COLO668 (cell line): ENCODE measurements at regions not wholly inside any gene's neighbourhood (a gene's known extent, or its start where the extent isn't known, plus 50 kb on each side); places are given as distances from the start of the nearest gene placed in this dataset.
A peak's percentile ranks its signal among the peaks of the same experiment; 100 is the strongest.

ENCODE experiments used
- DNase-seq: peaks from one replicate; lab custom pipeline; 2025; ENCODE audit not compliant: unreplicated experiment; lab: John Stamatoyannopoulos, UW

DNA sequence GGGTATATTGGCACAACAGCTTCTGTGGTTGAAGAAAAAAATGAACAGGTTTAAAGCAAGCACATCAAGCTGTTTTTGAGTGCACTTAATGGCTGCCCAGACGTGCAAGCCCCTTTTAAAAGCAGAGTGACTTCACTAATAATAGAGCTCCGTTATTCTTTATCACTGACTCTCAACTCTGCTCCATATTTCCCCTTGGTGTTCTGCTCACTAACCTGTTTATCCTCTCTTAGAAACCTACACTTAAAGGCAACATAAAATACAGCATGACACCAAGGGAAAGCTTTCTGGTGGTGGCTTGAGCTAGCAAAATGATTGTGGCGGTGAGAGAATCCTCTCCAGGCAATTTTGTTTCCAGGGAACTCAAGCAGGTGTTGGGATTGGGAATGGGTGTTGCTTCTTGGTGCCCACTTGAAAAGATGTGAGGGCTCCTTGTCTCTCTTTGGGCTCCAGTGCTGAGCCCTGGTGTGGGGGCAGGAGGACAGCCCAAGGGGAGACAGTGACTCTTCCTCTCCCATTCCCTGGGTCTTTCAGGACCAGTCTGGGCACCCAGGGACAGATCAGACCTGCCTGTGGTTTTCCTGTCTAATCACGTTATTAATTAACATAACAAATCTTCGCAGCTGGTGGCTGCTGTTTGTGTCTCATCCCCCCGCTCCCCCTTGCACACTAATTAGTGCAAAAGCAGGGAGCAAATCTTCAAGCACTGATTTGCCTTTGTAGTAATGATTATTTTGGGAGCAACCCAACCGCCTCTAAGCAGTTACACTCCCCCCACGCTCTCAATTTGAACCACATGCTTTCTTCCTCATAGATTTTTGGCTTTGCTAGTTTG is 289.4 kb upstream of the CXCR4 start:
- DNase-seq = no peak

GRCh38 chr2:136404925-136405324 is 287.0 kb upstream of the CXCR4 start:
- DNase-seq = no peak

DNA sequence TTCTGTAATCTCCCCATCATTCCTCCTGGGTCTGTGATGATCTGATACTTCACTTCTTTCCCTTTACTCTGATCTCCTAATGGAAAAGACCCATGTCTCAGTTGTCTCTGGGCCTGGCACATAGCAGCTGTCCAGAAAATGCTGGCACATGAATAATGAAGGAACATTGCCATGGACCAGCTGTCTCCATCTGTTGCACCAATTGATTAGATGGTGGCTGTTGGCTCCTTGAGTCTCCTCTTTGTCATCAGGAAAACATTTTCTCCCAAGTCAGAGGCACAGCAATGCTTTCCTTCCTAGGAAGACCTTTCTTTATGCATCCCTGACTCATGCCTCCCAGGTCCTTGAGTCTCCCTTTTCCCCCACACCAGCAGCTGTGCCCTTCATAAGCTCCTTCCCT is 286.2 kb upstream of the CXCR4 start:
- no peak for DNase-seq

DNA sequence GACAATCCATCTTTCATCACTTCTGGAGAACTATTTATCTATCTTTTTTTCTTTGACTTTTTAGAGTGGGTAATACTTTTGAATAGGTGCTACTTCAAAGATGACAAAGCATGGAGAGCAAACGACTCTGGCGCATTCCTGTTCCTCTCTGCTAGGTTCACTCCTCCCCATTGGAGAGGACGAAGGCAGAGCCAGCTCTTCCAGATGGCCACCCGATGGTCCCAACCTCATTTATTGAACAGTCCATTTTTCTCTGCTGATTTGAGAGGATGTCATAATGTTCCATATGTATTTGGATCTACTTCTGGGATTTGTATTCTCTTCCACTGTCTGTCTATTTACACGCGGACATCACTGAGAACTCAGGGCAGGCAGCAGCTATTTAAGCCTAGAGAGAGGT is 284.3 kb upstream of the CXCR4 start:
- DNase-seq = no peak

GRCh38 chr2:136399667-136400289 is 281.8 kb upstream of the CXCR4 start:
- no peak for DNase-seq

DNA sequence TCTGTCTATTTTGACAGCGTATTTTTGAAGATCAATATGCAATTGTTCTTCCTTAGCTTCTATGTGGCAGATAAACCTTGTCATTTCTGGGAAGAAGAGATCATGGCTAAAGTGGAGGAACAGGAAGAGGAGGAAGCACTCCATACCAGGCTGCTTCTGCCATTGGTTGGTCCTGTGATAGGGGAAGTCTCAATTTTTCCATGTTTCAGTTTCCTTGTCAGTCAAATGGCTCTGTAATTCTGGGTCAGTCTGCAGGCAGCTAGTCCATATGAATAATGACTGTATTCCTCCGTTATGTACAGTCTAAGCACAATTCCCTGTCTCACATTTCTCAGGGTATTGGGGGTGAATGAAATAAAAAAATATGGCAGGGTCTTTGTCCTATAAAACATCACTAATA is 277.6 kb upstream of the CXCR4 start:
- no peak for DNase-seq

GRCh38 chr2:136394136-136395060 is 276.4 kb upstream of the CXCR4 start:
- DNase-seq = no peak

- DNase-seq = no peak
These were observed 275.6 kb upstream of the CXCR4 start for GRCh38 chr2:136393514-136393913.

DNA sequence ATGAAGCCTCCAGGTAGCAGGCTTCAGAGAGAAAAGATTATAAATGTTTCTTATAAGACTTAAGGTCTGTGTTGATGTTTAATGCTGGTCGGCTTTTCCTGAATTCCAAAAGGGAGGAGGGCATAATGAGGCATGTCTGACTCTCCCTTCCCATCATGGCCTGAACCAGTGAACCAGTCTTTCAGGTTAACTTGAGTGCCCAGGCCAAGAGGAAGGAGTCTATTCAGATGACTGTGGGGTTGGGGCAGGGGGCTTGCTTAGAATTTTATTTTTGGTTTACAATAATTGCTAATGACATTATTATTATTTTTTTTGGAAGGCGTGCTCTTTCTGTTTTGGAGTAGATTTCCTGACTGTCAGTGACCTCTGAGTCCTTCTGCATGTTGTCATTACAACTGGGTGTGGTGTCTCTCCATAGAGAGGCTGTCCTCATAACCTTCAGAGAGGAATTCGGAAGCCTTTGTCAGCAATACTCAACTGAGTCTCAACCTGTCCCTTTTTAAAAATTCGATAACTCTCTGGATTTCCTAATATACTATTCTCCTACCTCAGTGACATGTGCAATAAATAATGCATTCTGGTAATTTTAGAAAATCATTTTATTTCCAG is 275.1 kb upstream of the CXCR4 start:
- DNase-seq = no peak

GRCh38 chr2:136389809-136390208 is 271.9 kb upstream of the CXCR4 start:
- DNase-seq = no peak

DNA sequence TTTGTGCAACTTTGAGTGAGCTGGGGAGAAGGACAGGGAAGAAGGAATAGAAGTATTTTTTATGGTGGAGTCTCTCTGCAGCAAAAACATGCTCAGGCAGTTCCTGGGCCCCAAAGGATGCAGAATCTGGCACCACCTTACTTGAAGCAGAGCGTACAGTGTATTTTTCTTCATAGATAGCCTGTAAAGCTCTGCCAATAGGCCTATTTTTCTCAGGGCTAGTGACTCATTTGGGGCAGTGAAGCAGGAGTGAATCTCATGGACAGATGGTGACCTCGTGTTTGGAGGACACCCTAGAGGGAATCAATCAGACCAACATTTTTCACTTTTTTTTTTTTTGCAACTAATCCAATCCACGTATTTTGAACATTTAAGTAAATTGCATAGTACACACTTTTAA is 268.1 kb upstream of the CXCR4 start:
- DNase-seq = no peak

DNA sequence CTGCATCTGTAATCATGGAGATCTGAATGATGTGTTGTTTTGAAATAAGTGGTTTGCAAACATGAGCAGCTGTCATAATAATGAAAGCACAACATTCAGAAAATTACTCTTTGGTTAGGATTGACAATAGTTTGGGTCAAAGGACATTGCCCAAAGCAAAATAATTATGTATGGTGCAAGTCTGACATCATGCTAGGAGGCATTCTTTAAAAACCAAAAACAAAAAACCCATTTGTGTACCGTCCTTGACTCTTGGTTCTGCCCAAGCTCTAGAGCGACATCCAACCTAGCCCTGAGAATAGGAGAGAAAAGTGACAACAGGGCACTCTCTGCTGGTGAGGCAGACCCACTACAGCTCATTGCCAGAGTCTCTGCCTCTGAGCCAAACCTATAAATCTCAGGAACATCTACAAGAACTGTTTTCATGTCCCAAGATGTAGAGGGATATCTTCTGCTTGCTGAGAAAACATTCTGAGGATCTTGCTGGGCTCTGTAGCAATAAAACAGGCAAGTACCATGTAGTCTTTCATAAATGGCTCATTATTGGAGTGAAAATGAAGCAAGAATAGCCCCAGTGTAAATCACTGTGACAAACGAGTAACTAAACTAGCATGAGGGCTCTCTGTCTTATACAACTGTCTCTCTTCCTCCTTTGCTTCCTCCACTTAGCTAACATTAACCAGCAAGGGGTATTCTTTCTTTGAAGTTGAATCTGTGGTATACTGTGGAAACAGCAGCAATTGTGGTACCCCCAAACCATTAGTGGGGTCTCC is 266.8 kb upstream of the CXCR4 start:
- peak; percentile 49 for DNase-seq

GRCh38 chr2:136383167-136383566 is 265.2 kb upstream of the CXCR4 start:
- DNase-seq = no peak

DNA sequence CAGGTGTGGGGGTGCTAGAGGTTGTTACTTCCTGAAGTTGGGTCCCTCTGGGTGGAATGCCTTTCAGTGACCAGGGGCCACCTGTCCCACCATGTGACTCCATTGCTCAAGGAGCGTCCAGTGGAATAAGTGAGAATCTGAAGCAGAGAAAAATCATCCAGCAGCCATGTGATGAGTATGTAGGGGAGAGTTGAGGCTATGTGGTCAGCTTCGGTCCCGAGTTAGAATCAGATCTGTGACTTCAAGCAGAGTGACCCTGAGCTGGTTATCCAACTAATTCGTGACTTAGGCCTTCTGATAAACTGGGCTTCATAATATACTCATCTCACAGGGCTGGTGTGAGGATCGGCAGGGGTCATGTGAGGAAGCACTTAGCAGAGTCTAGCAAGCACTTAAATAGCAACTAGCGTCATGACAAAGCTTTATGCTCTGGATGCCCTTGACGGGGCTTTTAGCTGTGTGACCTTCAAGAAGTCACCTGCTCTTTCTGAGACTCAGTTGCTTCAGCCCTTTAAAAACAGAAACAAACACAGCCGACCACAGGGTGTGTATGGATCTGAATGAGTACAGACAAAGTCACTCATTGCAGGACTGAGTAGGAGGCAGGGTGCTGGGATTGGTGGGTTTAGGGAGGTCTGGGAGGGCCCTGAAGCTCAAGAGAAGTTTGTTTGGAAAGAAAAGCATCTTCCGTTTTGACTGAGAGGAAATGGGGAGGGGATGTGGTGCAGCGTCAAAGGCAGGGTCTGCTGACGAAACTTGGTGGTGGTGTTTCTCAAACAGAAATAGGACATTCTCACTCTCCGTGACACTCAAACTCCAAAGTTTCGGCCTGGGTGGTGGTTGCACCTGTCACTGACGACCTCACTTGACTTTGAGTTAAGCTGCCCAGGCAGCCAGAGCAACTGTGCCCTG is 264.0 kb upstream of the CXCR4 start:
- no peak for DNase-seq

GRCh38 chr2:136381245-136381644 is 263.3 kb upstream of the CXCR4 start:
- no peak for DNase-seq

- peak; percentile 57 for DNase-seq
These were observed 261.0 kb upstream of the CXCR4 start for GRCh38 chr2:136378712-136379595.

DNA sequence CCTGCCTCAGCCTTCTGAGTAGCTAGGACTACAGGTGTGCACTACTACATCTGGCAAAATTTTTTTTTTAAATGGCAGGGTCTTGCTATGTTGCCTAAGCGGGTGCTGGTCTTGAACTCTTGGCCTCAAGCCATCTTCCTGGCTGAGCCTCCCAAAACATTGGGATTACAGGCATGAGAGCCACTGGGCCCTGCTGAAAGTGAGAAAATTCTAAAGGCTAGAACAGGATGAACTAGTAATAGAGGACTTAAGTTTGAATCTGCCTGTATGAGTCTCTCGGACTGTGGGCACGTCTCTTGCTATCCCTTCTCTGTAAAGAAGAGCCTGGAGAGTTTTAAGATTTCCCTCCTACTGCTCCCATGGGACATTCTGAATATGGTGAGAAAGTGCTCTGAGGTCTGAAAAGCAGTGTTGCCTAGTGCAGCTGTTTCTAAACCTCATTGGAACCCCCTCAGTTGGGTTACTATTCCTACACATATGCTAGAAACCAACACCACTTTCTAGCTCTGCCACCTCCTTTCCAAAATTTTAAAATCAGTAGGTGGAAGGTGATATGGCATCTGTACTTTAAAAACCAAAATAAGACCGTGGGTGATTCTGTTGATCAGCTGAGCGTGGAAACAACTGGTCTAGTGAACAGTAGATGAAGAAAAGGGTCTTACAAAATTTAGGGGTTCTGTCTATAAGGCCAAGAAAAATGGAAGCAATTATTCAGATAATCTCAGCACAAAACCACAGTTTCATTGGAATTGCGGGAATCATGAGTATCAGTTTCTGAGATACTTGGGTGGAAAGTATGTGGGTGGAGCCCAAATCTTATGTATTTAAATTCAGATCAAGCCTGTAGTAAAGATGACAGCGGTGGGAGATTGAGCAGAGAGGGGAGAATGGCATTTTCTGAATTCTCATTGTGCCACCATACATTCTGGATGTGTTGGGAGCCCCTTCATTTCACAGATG is 259.8 kb upstream of the CXCR4 start:
- DNase-seq = no peak
